Esophagus squamous epithelium (tissue), 4 donors: ENCODE measurements at regions not wholly inside any gene's neighbourhood (a gene's known extent, or its start where the extent isn't known, plus 50 kb on each side); places are given as distances from the start of the nearest gene placed in this dataset.

Experiments used
- CTCF ChIP-seq, 6 experiments: fragments of 450-650 bp in 4 of 6; fragments of 200-600 bp in 2 of 6; sonication (generic) in 2 of 6; IDR thresholded peaks; one replicate each; pipeline ENCODE4 v1.5.1; 2016 to 2019; ENCODE audit warnings: antibody characterized with exemption in 6 of 6, mild to moderate bottlenecking in 4 of 6, moderate library complexity in 4 of 6
- POLR2A ChIP-seq, 4 donors: fragments of 450-650 bp; IDR thresholded peaks; one replicate each; pipeline ENCODE4 v1.6.1; 2017; ENCODE audit warnings: antibody characterized with exemption in 4 of 4, mild to moderate bottlenecking in 4 of 4, moderate library complexity in 3 of 4

GRCh38 chr2:236748385-236748784 is 178.8 kb downstream of the ACKR3 start:
- no peak for TF ChIP-seq CTCF (IDR thresholded peaks at IDR 0.05)
- TF ChIP-seq POLR2A (IDR thresholded peaks at IDR 0.05): no peak
